ENCODE measurements at regions not wholly inside any gene's neighbourhood (a gene's known extent, or its start where the extent isn't known, plus 50 kb on each side); places are given as distances from the start of the nearest gene placed in this dataset.

DNA sequence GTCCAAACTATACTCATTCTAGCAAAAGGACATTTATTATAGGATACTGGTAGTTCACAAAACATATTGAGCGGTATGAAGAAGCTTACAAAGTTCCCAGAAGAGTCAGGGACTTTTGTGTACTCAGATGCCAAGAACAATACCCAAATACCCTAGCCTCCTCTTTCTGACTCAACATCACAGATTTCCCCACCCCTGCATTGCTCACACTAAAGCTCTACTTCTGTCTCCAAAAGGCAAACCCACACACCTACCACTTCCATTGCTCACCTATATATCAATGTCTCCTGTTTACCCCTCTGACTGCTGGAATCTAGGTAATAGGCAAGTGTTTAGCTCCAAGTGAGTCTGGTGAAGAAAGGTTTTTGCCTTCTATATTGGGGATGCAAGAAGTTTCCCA, 100.7 kb upstream of the HCCS start (continued):
- no peak for TF ChIP-seq NANOG (IDR thresholded peaks at IDR 0.05; ENCODE audit: insufficient read depth, low read depth, low read length, poor library complexity, severe bottlenecking)
- TF ChIP-seq FOSL1 (IDR thresholded peaks at IDR 0.05; ENCODE audit: insufficient read depth, low read depth, low read length) = no peak
- TF ChIP-seq HDAC6 (IDR thresholded peaks at IDR 0.05; ENCODE audit: low read depth, low read length) = no peak
- TF ChIP-seq POLR2AphosphoS5 (IDR thresholded peaks at IDR 0.05; ENCODE audit: low read depth, low read length) = no peak
- no peak for TF ChIP-seq CTBP2 (IDR thresholded peaks at IDR 0.05; ENCODE audit: borderline replicate concordance, insufficient read depth, insufficient read length, low read length)
- TF ChIP-seq BACH1 (IDR thresholded peaks at IDR 0.05; ENCODE audit: low read length) = no peak
- TF ChIP-seq ASH2L (IDR thresholded peaks at IDR 0.05; ENCODE audit: low read length) = no peak
